ENCODE measurements at regions not wholly inside any gene's neighbourhood (a gene's known extent, or its start where the extent isn't known, plus 50 kb on each side); places are given as distances from the start of the nearest gene placed in this dataset.
A peak's percentile ranks its signal among the peaks of the same experiment; 100 is the strongest.

DNA sequence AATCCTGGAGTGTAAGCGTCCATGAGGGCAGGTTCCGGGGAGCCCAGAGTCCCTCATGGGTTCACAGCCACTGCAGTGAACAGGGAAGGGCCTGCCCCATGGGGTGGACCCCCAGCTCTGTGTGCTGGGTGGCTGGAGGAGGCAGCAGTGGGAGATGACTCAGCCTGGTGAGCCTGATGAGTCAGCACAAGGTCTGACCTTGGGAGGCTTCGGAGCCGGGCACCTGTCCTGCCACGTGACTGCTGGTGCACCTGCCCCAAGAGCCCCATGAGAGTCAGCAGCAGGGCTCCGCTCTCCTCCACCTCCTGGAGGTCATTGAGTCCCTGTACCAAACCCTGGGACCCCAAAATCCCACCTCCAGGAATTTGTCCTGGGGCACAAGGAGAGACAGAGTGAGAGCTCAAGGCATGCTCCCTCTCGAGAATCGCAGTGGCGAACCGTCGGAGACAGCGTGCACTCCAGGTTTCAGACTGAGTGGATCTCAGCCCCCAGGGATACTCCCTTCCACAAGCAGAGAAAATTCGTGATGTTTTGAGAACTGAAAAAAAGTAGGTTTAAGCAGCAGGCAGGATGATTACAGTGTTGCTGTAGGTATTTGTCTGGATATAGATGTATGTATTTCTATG lies 1221.7 kb downstream of the BRD1 start:
- Histone ChIP-seq H3K9ac (ENCODE audit: low read depth, low read length, poor library complexity) (no peak overlapping the region), H3K9me3 (replicated peaks in 1 of 2; ENCODE audit: control insufficient read depth in 2 of 2, insufficient read depth in 1 of 2, low read depth in 1 of 2, low read length in 2 of 2) (peaks cover 3 to 11% of the 10 kb centered on the region in 2 donors), H2AK5ac (ENCODE audit: low read depth, low read length) (peak overlapping the region; percentile 27), H3K27me3 (ENCODE audit: control insufficient read depth in 3 of 3, insufficient read depth in 3 of 3, low read depth in 1 of 3, low read length in 3 of 3) (peaks cover 0 to 2% (median 0%) of the 10 kb centered on the region in 3 experiments), H3K4me1 (ENCODE audit: control insufficient read depth in 2 of 2, insufficient read depth in 1 of 2, low read depth in 1 of 2, low read length in 2 of 2) (no peaks in the 10 kb centered on the region), H3K4me3 (ENCODE audit: low read length in 2 of 2) (no peak overlapping the region), H3K23ac (ENCODE audit: low read depth, low read length, poor library complexity) (no peak overlapping the region), H4K91ac (ENCODE audit: low read depth, low read length, poor library complexity) (no peak overlapping the region), H3K4ac (ENCODE audit: low read length) (no peak overlapping the region), H2BK12ac (ENCODE audit: low read length) (no peak overlapping the region), H3K36me3 (replicated peaks in 1 of 2; ENCODE audit: control insufficient read depth in 2 of 2, insufficient read depth in 2 of 2, low read length in 2 of 2) (peaks cover 0 to 2% of the 10 kb centered on the region in 2 donors), H3K4me2 (ENCODE audit: insufficient read depth, low read length, poor library complexity, severe bottlenecking) (no peak overlapping the region), H3K79me1 (ENCODE audit: low read depth, low read length) (peaks cover 28% of the 10 kb centered on the region), H2BK120ac (ENCODE audit: low read depth, low read length) (no peak overlapping the region), H3K18ac (ENCODE audit: low read length) (no peak overlapping the region), H3K27ac (replicated peaks; ENCODE audit: low read length) (no peak overlapping the region), H2BK5ac (ENCODE audit: low read length) (no peak overlapping the region), H4K8ac (ENCODE audit: low read depth, low read length) (no peak overlapping the region), H2AFZ (ENCODE audit: low read length) (no peak overlapping the region), H3K14ac (ENCODE audit: low read length) (no peak overlapping the region), H2BK15ac (ENCODE audit: low read length) (no peak overlapping the region)
- no CpG with 5 or more reads among the region's 13 CpGs for WGBS, 2 donors (ENCODE audit: extremely low coverage in 2 of 2, insufficient read length in 2 of 2, insufficient replicate concordance in 1 of 2)
- DNase-seq (ENCODE audit: low spot score): no peak

DNA sequence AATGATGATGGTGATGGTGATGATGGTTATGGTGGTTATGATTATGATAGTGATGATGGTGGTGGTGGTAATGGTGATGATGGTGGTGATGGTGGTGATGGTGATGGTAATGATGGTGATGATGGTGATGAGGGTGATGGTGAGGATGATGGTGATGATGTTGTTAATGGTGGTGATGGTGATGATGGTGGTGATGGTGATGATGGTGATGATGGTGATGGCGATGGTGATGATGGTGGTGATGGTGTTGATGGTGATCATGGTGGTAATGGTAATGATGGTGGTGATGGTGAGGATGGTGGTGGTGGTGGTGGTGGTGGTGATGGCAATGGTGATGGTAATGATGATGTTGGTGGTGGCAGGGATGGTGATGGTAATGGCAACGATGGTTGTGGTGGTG lies 1222.5 kb downstream of the BRD1 start:
- peaks cover 31% of the 10 kb centered on the region for H3K79me1 ChIP-seq (ENCODE audit: low read depth, low read length)
- no peak overlapping the region for H3K4me2 ChIP-seq (ENCODE audit: insufficient read depth, low read length, poor library complexity, severe bottlenecking)
- peaks cover 0 to 4% of the 10 kb centered on the region in 2 donors for H3K36me3 ChIP-seq (replicated peaks in 1 of 2; ENCODE audit: control insufficient read depth in 2 of 2, insufficient read depth in 2 of 2, low read length in 2 of 2)
- H3K18ac ChIP-seq (ENCODE audit: low read length): no peak overlapping the region
- peak overlapping the region in 1 of 2 donors; percentile 53 for H3K4me3 ChIP-seq (ENCODE audit: low read length in 2 of 2)
- peaks cover 3 to 8% of the 10 kb centered on the region in 2 donors for H3K9me3 ChIP-seq (replicated peaks in 1 of 2; ENCODE audit: control insufficient read depth in 2 of 2, insufficient read depth in 1 of 2, low read depth in 1 of 2, low read length in 2 of 2)
- H3K27me3 ChIP-seq (ENCODE audit: control insufficient read depth in 3 of 3, insufficient read depth in 3 of 3, low read depth in 1 of 3, low read length in 3 of 3): peaks cover 0 to 2% (median 0%) of the 10 kb centered on the region in 3 experiments
- H3K14ac ChIP-seq (ENCODE audit: low read length): no peak overlapping the region
- H2BK12ac ChIP-seq (ENCODE audit: low read length): no peak overlapping the region
- DNase-seq (ENCODE audit: low spot score): no peak
- H3K27ac ChIP-seq (replicated peaks; ENCODE audit: low read length): no peak overlapping the region
- H2AK5ac ChIP-seq (ENCODE audit: low read depth, low read length): no peak overlapping the region
- no peak overlapping the region for H2BK120ac ChIP-seq (ENCODE audit: low read depth, low read length)
- H2BK15ac ChIP-seq (ENCODE audit: low read length): no peak overlapping the region
- peak overlapping the region; percentile 65 for H4K8ac ChIP-seq (ENCODE audit: low read depth, low read length)
- H2AFZ ChIP-seq (ENCODE audit: low read length): no peak overlapping the region
- no peaks in the 10 kb centered on the region for H3K4me1 ChIP-seq (ENCODE audit: control insufficient read depth in 2 of 2, insufficient read depth in 1 of 2, low read depth in 1 of 2, low read length in 2 of 2)
- peak overlapping the region; percentile 60 for H3K9ac ChIP-seq (ENCODE audit: low read depth, low read length, poor library complexity)
- WGBS, 2 donors (ENCODE audit: extremely low coverage in 2 of 2, insufficient read length in 2 of 2, insufficient replicate concordance in 1 of 2): 86% methylated on average over 1 of the region's 2 CpGs; no CpG with 5 or more reads in 1 of the 2 donors
- H3K23ac ChIP-seq (ENCODE audit: low read depth, low read length, poor library complexity): peak overlapping the region; percentile 52
- H4K91ac ChIP-seq (ENCODE audit: low read depth, low read length, poor library complexity): peak overlapping the region; percentile 53
- no peak overlapping the region for H2BK5ac ChIP-seq (ENCODE audit: low read length)
- no peak overlapping the region for H3K4ac ChIP-seq (ENCODE audit: low read length)

GRCh38 chr22:48603621-48604320 lies 1223.9 kb downstream of the BRD1 start:
- Histone ChIP-seq H2AFZ (ENCODE audit: low read length) (no peak overlapping the region), H4K8ac (ENCODE audit: low read depth, low read length) (no peak overlapping the region), H3K9me3 (replicated peaks in 1 of 2; ENCODE audit: control insufficient read depth in 2 of 2, insufficient read depth in 1 of 2, low read depth in 1 of 2, low read length in 2 of 2) (peaks cover 3 to 8% of the 10 kb centered on the region in 2 donors), H2AK5ac (ENCODE audit: low read depth, low read length) (no peak overlapping the region), H4K91ac (ENCODE audit: low read depth, low read length, poor library complexity) (no peak overlapping the region), H3K36me3 (replicated peaks in 1 of 2; ENCODE audit: control insufficient read depth in 2 of 2, insufficient read depth in 2 of 2, low read length in 2 of 2) (peaks cover 0 to 4% of the 10 kb centered on the region in 2 donors), H3K4me3 (ENCODE audit: low read length in 2 of 2) (no peak overlapping the region), H3K14ac (ENCODE audit: low read length) (no peak overlapping the region), H3K18ac (ENCODE audit: low read length) (peak overlapping the region; percentile 7), H2BK12ac (ENCODE audit: low read length) (no peak overlapping the region), H3K27me3 (ENCODE audit: control insufficient read depth in 3 of 3, insufficient read depth in 3 of 3, low read depth in 1 of 3, low read length in 3 of 3) (peaks cover 0 to 2% (median 0%) of the 10 kb centered on the region in 3 experiments), H3K9ac (ENCODE audit: low read depth, low read length, poor library complexity) (no peak overlapping the region), H3K27ac (replicated peaks; ENCODE audit: low read length) (no peak overlapping the region), H3K79me1 (ENCODE audit: low read depth, low read length) (peaks cover 27% of the 10 kb centered on the region), H3K4me1 (ENCODE audit: control insufficient read depth in 2 of 2, insufficient read depth in 1 of 2, low read depth in 1 of 2, low read length in 2 of 2) (no peaks in the 10 kb centered on the region), H3K4me2 (ENCODE audit: insufficient read depth, low read length, poor library complexity, severe bottlenecking) (no peak overlapping the region), H3K4ac (ENCODE audit: low read length) (no peak overlapping the region), H3K23ac (ENCODE audit: low read depth, low read length, poor library complexity) (no peak overlapping the region), H2BK120ac (ENCODE audit: low read depth, low read length) (no peak overlapping the region), H2BK5ac (ENCODE audit: low read length) (no peak overlapping the region), H2BK15ac (ENCODE audit: low read length) (no peak overlapping the region)
- WGBS, 2 donors (ENCODE audit: extremely low coverage in 2 of 2, insufficient read length in 2 of 2, insufficient replicate concordance in 1 of 2): no CpG with 5 or more reads among the region's 18 CpGs
- DNase-seq (ENCODE audit: low spot score): no peak

GRCh38 chr22:48602805-48603518 lies 1224.7 kb downstream of the BRD1 start:
- Histone ChIP-seq H3K14ac (ENCODE audit: low read length) (peak overlapping the region; percentile 94), H3K23ac (ENCODE audit: low read depth, low read length, poor library complexity) (no peak overlapping the region), H2AFZ (ENCODE audit: low read length) (no peak overlapping the region), H3K9ac (ENCODE audit: low read depth, low read length, poor library complexity) (peak overlapping the region; percentile 44), H3K9me3 (replicated peaks in 1 of 2; ENCODE audit: control insufficient read depth in 2 of 2, insufficient read depth in 1 of 2, low read depth in 1 of 2, low read length in 2 of 2) (peaks cover 3 to 10% of the 10 kb centered on the region in 2 donors), H3K27ac (replicated peaks; ENCODE audit: low read length) (no peak overlapping the region), H3K27me3 (ENCODE audit: control insufficient read depth in 3 of 3, insufficient read depth in 3 of 3, low read depth in 1 of 3, low read length in 3 of 3) (peaks cover 0 to 2% (median 0%) of the 10 kb centered on the region in 3 experiments), H4K8ac (ENCODE audit: low read depth, low read length) (no peak overlapping the region), H3K4me3 (ENCODE audit: low read length in 2 of 2) (no peak overlapping the region), H2BK5ac (ENCODE audit: low read length) (peak overlapping the region; percentile 24), H2AK5ac (ENCODE audit: low read depth, low read length) (peak overlapping the region; percentile 46), H4K91ac (ENCODE audit: low read depth, low read length, poor library complexity) (no peak overlapping the region), H2BK15ac (ENCODE audit: low read length) (peak overlapping the region; percentile 49), H3K4me1 (ENCODE audit: control insufficient read depth in 2 of 2, insufficient read depth in 1 of 2, low read depth in 1 of 2, low read length in 2 of 2) (no peaks in the 10 kb centered on the region), H3K36me3 (replicated peaks in 1 of 2; ENCODE audit: control insufficient read depth in 2 of 2, insufficient read depth in 2 of 2, low read length in 2 of 2) (peaks cover 0 to 5% of the 10 kb centered on the region in 2 donors), H3K4ac (ENCODE audit: low read length) (no peak overlapping the region), H3K4me2 (ENCODE audit: insufficient read depth, low read length, poor library complexity, severe bottlenecking) (no peak overlapping the region), H3K18ac (ENCODE audit: low read length) (peak overlapping the region; percentile 76), H2BK120ac (ENCODE audit: low read depth, low read length) (no peak overlapping the region), H3K79me1 (ENCODE audit: low read depth, low read length) (peaks cover 27% of the 10 kb centered on the region), H2BK12ac (ENCODE audit: low read length) (peak overlapping the region; percentile 73)
- DNase-seq (ENCODE audit: low spot score): no peak
- WGBS, 2 donors (ENCODE audit: extremely low coverage in 2 of 2, insufficient read length in 2 of 2, insufficient replicate concordance in 1 of 2): no CpG with 5 or more reads among the region's 26 CpGs
